CD4-positive, alpha-beta T cell treated with Interferon alpha-2 for 1 hour (primary cell): ENCODE measurements at regions not wholly inside any gene's neighbourhood (a gene's known extent, or its start where the extent isn't known, plus 50 kb on each side); places are given as distances from the start of the nearest gene placed in this dataset.
"Not testable (repeated sequence)": the region's sequence is repeated elsewhere in the genome, so short reads cannot be mapped to it uniquely, and the experiment has no call there.

Experiments used
- DNase-seq, 2 donors: peaks; one replicate each; pipeline ENCODE4 v3.0.0-alpha.2; 2020 to 2022

DNA sequence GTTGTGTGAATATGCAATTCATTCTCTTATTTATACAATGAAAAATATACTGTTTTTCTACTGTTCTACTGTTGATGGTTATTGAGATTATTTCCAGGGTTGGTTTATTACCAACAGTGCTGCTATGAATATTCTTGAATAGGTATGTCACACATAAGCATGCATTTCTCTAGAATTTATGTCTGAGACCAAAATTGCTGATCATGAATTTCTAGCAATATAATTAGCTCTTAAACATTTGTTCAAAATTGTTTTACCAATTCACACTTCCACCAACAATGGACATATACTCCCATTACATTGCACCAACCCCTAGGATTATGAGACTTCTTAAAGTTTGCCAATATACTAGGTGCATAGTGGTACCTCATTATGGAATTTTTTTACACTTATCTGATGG lies 164.1 kb upstream of the KCNQ5 start:
- DNase-seq = no peak

DNA sequence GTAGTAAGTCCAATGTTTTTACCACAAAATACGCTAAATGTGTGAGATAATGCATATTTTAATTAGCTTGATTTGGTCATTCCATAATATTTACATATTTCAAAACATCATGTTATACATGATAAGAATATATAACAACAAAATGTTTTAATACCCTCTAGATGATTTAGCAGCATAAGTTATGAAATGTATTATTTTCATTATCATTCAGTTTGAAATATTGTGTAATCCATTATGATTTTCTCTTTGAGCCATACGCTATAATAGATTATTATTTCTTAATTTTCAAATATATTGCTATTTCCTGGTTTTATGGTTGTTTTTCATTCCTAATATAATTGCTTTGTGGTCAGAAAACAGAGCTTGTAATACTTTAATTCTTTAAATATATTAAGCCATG lies 163.3 kb upstream of the KCNQ5 start:
- DNase-seq = no peak

DNA sequence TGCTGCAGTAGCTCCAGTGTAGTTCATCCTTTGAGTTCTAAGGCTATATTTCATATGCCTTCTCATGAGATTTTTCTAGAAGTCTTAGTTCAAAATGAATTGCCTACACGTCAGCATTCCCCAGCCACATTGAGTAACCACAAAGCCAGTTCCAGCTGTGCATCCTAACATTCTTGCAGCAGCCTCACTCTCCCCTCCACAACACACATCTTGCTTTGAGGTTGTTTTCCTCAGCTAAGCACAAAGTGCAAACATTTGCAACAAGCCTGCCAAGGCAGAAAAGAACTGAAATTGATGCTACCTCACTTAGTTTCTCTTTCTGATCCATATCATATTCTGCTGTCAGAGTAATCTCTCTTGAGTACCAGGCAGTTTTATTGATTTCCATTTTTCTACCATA lies 160.7 kb upstream of the KCNQ5 start:
- DNase-seq = no peak

DNA sequence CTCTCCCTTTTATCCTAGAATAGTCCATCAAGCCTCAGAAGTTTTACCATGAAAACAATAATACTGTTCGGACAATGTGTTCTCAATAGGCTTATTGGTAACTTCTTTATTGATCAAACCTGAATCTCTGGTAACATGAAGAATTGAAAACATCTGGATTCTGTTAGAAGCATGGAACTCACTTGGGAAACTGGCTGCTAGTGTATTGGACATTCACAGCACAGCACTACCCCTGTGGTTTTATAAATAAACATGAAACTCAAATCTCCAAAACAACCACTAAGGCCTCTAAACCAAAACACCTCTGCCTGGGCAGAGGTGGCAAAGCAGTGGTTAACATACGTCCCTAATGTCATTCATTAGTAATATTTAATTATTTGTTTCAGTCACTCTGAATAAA lies 157.6 kb upstream of the KCNQ5 start:
- no peak for DNase-seq

DNA sequence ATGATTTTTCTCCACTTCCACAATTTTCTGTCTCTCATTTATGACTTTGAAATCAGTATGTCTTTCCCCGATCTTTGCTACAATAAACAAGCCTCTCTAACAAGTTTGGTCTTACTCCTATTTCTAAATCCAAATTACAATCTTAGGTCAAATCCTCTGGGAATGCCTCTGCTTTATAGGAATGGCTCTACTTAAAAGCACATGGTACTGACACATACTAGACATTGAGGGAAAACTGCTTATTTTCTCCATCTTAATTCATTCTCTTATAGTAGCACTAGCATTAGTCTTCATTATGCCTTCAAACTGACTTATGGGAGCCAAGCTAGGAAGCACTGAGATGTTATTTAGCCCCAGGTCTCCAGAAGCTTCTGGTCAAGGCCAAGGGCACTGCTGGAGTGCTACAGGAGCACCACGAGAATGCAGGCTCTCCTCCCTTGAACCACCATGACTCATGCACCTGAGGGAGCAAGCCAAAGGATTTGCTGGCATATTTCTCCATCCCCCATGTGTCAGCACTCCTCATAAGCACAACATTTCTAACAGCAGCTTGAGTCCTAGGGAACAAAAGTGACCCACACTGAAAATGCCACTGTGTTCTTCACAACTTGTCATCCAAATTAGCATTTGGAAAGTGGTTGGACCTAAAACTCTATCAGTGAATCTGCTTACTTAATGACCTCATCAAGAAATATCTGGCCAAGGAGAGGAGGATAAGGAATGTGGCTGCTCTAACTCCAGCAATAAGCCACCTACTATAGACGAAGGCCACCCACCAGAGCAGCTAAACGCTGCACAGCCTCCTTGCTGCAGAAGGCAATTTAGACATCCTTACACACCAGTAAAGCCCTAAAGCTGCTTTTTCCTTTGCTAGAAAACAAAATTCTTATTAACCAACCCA lies 156.8 kb upstream of the KCNQ5 start:
- no peak for DNase-seq

DNA sequence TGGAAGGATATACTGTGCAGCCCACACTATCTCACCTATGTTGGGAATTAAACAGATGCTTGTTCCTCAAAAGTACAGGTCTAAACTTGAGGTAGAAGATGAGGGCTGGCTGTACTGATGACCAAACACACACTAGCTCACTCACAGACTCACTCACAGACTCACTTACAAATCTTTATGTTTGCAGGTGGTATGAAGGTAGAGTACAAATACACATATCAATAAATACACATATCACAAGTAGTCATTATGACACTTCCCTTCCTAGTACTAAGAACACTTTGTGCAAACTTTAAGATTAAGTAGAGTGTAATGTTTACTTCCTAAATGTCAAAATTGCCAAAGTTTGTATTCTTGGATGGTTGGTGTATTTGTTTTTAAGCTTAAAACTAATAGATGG lies 155.4 kb upstream of the KCNQ5 start:
- DNase-seq = no peak

DNA sequence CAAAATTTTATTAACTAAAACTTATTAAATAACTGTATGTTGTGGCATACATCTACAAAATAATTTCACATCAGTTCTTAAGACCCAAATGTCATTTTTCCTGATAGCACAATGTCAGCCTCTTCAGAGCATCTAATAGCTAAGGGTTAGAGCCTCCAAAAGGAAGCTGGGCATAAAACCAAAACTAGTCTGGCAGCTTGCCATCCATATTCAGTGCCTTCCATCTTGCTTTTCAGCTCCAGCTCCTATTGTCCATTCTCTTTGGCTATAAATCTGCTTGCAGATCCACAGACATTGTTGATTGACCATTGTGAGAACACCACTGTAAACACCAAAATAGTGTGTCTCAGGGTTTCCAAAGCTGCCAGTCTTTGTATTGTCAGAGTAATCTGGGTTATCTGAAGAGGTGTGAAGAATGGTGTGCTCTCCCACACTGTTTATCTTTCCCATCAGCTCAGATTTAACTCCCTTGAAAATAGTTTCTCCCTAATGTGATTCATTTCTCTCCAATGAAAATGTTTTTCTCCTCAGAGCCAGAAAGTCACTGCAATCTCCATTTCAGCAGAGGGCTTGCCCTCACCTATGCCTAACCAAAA lies 154.8 kb upstream of the KCNQ5 start:
- DNase-seq = no peak

DNA sequence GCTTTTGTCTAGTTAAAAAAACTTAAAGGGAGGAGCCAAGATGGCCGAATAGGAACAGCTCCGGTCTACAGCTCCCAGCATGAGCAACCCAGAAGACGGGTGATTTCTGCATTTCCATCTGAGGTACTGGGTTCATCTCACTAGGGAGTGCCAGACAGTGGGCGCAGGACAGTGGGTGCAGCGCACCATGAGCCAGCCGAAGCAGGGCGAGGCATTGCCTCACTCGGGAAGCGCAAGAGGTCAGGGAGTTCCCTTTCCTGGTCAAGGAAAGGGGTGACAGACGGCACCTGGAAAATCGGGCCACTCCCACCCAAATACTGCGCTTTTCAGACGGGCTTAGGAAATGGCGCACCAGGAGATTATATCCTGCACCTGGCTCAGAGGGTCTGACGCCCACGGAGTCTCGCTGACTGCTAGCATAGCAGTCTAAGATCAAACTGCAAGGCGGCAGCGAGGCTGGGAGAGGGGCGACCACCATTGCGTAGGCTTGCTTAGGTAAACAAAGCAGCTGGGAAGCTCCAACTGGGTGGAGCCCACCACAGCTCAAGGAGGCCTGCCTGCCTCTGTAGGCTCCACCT lies 152.4 kb upstream of the KCNQ5 start:
- not testable (repeated sequence) for DNase-seq

DNA sequence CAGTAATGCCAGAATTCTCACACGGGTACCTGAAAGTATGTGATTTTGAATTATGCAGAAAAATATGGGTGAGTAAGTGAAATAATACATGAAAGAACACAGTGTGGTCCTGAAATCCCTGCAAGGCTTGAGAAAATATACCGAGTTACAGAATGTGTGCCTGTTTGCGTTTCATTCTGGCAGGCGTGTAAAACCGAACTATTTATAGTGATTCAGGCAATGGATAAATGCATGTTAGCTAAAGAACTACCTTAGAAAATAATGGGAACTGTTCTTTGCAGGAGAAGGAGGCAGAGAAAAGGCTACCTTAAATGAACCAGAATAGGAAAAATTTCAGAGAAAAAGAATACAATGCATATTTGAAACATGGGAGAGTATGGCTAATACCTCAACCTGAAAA lies 145.8 kb upstream of the KCNQ5 start:
- DNase-seq = no peak

DNA sequence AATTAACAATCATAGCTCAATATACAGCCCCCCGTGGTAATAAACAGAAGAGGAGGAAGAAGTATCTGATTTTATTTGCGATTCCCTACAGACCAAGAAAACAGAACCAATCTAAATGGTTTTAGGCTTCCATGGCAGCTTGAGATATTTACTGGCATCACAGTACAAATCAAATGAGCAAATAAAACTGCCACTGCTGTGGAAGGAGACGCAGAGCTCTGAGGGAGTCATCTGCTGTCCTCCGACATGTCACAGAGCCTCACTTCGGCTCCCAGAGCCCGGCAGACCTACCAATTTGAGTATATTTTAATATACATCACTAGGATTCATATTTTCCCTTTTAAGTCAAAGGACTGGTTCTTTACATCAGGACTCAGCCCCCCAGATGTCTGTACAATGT lies 145.2 kb upstream of the KCNQ5 start:
- no peak for DNase-seq

DNA sequence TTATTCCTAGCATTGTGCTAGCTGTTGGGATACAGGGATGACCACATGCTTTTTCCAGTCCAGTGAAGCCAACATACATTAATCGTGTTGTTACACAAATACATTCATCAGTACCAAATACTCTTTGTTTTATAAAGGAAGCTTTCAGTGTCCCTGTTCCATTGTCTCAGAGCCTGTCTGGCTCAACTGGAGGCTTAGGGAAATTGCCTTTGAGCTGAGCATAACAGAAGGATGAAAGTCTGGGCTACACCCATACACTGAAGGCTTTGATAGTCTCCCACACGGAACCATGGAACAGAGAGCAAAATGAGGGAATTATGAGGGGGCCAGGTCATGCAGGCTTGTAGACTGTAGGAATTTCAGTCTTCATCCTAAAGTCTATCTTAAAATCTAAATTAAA lies 126.4 kb upstream of the KCNQ5 start:
- DNase-seq = no peak

DNA sequence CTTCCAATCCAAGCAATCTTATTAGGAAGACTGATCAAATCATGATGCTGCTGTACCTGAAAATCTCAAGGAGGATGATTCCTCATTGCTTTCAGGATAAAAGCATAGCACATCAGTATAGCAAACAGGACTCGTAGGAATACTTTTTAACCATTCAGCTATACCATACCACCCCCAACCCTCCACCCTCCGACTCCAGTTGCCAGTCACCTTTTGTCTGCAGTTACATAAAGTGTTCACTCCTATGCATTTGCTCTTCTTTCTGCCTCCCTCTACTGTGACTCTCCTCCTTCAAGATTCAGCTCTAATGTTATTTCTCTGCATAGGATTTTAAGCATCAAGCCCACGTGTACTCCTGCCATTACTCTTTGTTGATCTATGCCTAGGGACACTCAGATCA lies 124.7 kb upstream of the KCNQ5 start:
- DNase-seq = no peak

DNA sequence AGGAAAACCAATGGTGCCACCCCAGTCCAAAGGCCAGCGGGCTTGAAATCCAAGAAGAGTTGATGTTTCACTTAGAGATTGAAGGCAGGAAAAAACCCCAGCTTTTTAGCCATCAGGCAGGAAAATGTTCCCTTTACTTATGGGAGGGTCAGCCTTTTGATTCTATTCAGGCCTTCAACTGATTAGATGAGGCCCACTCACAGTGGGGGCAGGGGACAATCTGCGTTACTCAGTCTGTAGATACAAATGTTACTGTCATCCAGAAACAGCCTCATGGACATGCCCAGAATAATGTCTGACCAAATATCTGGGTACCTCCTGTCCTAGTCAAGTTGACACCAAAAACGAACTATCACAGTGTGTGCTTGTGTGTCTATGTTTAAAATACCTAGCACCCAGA lies 121.2 kb upstream of the KCNQ5 start:
- DNase-seq = no peak

DNA sequence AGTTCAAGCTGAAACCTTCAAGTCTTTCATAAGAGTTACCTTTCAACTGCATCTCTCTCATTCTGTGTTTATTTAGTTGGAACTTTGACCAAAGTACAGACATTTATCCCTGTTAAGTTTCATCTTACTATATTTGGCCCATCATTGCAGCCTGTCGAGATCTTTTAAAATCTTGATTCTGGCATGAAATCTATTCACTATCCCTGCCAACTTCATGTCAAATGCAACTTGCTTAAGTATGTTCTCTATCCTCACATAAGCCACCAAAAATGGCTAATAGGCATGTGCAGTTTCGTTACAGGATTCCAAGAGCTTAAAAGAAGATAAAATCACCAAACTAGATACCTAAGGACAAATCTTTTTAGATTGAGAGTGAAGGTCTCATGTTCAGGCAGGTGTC lies 117.5 kb upstream of the KCNQ5 start:
- DNase-seq = no peak

DNA sequence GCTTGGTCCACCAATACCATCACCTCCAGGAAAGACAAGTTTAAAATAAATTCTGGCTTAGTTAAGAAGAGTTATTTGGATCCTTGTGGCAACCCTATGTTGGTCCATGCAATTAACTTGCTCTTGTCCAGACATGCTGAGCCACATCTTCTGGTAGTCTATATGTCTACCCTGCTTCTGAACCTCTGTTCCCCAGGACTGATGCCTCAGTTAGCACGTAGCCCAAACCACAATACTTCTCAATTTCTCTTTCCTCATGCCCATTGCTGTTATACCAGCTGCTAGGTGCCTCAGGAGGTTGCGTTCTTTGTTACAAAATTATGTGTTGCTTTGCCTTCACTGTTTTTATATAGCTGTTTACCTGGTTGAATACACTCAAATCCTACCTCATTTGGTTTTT lies 116.4 kb upstream of the KCNQ5 start:
- no peak for DNase-seq

DNA sequence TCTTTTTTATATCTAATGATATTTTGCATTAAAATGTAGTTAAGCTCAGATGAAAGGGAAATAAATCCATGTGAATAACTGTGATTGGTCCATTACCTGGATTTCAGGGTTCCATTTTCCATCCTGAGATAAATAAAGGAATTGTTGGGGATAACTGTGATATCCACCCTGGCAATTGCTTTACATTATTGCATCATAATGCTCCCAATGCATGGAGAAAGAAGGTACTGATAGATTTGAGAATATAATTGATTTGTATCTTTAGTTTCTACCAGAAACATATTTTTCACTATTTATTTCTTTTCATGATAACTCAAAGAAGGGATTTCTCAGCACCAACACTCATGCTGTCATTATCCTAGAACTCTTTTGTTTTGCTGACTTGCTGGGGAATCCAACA lies 102.0 kb upstream of the KCNQ5 start:
- DNase-seq = no peak

DNA sequence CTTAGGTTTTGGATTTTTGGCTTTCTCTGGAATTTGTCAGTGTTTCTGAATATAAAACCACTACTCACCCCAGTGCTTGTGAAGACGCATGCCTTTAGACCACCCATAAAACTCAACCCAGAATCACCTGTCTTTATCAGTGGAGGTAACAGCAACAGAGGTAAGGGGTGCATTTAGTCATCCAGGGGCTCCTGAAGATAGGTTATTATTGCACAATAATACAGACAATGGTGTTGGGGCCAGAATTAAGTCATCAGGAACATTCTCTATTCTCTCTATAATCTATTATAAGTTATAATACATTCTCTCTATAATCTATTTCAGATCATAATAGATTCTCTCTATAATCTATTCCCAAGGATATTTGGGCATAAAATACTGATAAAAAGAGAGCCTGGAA lies 100.2 kb upstream of the KCNQ5 start:
- no peak for DNase-seq

DNA sequence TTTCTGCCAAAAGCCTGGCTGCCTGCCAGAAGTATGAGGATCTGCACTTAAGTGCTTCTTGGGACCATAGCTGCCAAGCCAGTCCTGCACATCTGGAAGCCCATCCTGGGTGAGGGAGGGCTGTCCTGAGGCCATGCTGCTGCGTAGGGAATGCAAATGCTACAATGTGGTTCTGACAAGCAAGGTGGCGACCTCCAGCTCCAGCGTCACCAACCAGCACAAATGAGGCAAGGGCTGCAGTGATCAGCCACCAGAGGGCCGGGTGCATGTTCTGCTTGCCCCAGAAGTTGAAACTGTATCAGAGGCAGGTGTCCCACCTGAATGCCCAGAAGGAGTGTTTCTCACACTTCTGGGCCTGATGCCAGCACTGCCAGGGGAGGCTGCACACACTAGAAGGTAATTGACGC lies 99.1 kb upstream of the KCNQ5 start:
- DNase-seq = peak in 1 of 2 donors; percentile 8

DNA sequence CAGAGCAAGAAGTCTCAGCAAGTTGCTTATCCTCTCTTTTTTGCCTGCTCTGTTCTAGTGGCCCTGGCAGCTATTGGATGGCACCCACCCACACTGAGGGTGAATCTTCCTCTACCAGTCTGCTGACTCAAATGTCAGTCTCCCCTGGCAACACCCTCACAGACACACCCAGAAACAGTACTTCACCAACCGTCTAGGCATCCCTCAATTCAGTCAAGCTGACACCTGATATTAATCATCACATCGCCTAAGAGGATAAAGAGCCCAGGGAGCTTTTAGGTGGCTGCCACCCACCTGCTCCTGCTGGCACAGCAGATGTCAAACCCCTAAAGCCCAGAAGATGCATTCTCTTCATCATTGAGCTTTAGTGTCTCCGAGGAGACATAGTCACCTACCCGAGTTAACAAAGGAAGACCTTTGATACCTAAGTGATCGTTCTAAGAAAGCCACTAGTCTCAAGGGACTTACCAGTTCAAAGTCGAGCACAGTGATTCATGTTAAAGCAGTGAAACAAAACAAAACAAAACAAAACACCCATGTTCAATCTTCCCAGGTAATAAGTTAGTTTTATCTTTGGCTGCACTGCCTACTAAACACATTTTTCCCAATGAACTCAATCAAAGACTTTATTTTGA lies 97.7 kb upstream of the KCNQ5 start:
- no peak for DNase-seq

DNA sequence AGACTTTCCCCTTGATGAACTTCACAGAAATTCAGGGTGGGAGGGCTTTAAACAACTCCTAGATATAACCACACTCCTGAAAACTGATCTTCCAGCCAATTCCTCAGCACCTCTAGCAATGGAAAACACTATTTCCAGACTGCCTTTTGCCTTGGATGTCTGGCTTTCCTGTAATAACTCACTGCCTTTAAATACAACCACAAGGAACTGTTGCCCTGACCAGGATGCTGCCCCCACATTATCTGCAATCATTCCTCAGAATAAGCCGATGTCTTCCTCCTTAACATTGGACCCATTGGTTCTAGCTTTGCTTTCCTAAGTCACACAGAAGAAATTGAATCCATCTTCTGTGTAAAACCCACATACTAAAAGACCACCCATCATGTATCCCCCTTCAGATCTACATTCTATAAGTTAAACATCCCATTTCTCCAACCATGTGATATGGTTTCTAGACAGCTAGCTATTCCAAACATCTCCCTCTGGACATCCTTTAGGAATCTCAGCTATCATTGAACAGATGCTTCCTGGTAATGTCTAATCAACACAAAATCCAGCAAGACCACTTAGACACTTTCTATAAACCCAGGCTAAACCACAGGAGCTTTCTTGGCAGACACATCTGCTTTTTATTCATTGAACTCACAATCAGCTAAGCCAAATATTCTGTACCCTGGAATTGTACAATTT lies 95.9 kb upstream of the KCNQ5 start:
- DNase-seq = no peak

DNA sequence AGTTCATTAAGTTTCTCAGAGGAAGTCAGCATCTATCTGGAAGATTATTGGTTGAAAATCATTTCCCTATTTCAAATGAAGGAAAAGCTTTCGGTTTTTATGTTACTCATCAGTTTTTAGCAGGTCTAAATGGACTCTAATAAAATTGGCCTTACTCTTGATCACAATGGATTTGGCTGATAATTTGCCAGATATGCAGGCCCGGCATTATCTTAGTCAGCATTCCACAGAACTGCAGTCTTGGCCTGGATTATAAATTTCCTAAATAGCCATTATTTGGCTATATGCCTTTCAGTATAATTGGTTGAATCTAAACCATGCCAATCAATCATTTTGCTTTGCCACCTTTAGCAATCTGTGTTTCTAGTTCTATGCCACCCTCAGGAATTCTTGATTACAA lies 91.7 kb upstream of the KCNQ5 start:
- DNase-seq = no peak

DNA sequence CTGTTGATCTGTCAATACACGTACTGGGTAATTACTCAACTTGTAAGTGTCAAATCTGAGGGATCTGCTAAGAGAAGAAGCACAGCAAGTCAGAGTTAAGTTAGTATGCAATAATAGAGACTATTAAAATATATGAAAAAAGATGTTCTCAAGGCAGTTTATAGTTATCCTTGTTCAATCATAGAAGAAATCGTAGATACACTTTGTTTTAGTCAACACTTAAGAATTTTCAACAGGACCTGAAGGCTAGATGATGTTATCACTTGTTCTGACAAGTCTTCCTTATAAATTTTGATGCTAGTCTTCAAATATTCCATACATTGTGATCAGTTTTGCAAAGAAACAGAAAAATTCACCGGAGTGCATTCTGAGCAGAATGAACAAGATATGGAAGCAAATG lies 91.1 kb upstream of the KCNQ5 start:
- no peak for DNase-seq

DNA sequence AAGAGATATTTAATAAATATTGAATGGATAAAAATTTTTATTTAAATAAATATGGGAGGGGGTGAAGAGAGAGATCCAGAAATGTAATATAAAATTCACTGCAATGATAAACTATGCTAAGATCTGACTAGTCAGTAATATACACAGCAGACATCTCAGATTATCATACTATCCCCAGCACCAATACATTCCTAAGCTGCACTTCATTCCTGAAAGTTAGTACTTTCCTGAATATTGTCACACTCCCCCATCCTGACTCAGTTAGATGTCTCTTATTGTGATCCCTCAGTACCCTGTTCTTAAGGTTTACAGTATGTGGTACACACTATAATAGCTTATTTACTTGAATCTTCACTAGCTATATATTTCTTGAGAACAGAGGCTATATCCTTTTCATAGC lies 88.3 kb upstream of the KCNQ5 start:
- DNase-seq = no peak
